ENCODE measurements at regions not wholly inside any gene's neighbourhood (a gene's known extent, or its start where the extent isn't known, plus 50 kb on each side); places are given as distances from the start of the nearest gene placed in this dataset.
"Not testable (repeated sequence)": the region's sequence is repeated elsewhere in the genome, so short reads cannot be mapped to it uniquely, and the experiment has no call there.

DNA sequence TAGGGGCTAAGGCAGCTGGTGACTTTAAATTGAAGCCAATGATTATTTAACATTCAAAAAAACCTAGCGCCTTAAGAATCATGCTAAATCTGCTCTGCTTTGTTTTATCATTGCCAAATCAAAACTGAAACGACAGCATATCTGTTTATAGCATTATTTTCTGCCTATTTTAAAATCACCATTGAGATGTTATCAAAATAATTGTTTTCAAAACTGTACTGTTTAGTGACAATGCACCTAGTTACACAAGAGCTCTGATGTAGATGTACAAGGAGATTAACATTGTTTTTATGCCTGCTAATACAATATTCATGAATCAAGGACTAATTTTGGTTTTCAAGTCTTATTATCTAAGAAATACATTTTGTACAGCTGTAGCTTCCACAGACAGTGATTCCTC, 1521.3 kb downstream of the AMY1C start:
- Histone ChIP-seq H3K9ac (ENCODE audit: insufficient read depth, low read depth, low read length) (no peak overlapping the region), H3K9me3 (ENCODE audit: low read length) (peaks cover 8% of the 10 kb centered on the region), H3K27me3 (ENCODE audit: control insufficient read depth in 1 of 2, insufficient read depth in 2 of 2, low read length in 2 of 2) (no peaks in the 10 kb centered on the region), H3K27ac (ENCODE audit: extremely low read length, insufficient read depth, low read length) (no peak overlapping the region), H3K4me3 (replicated peaks in 1 of 3; ENCODE audit: insufficient read depth in 1 of 3, low read depth in 2 of 3, low read length in 3 of 3) (no peak overlapping the region), H2AFZ (ENCODE audit: low read length) (no peak overlapping the region), H3K4me1 (ENCODE audit: insufficient read depth, low read length) (no peaks in the 10 kb centered on the region), H3K36me3 (replicated peaks in 1 of 2; ENCODE audit: control insufficient read depth in 1 of 2, insufficient read depth in 2 of 2, low read length in 2 of 2) (no peaks in the 10 kb centered on the region), H3K79me2 (ENCODE audit: insufficient read depth, low read length) (no peaks in the 10 kb centered on the region), H3K4me2 (ENCODE audit: low read depth, low read length) (no peak overlapping the region), H4K20me1 (ENCODE audit: insufficient read depth, low read length) (no peaks in the 10 kb centered on the region)
- FAIRE-seq, result no peak
- ATAC-seq, result no peak
- TF ChIP-seq, protein P1, sequence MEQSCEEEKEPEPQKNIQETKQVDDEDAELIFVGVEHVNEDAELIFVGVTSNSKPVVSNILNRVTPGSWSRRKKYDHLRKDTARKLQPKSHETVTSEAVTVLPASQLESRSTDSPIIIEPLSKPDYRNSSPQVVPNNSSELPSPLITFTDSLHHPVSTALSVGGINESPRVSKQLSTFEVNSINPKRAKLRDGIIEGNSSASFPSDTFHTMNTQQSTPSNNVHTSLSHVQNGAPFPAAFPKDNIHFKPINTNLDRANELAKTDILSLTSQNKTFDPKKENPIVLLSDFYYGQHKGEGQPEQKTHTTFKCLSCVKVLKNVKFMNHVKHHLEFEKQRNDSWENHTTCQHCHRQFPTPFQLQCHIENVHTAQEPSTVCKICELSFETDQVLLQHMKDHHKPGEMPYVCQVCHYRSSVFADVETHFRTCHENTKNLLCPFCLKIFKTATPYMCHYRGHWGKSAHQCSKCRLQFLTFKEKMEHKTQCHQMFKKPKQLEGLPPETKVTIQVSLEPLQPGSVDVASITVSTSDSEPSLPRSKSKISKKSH (CRISPR knock-in tag; IDR thresholded peaks at IDR 0.05; ENCODE audit: borderline replicate concordance), result no peak
- TF ChIP-seq GTF2F1 (IDR thresholded peaks at IDR 0.05; ENCODE audit: low read length), result no peak
- POLR2A ChIA-PET, result no interaction called here
- 2% methylated on average over 2 of the region's 2 CpGs for WGBS (ENCODE audit: low lambda C conversion rate)
- intact Hi-C loops (cut with micrococcal nuclease; ENCODE audit: unreplicated experiment), result no loop called here
- CTCF ChIA-PET (ENCODE audit: low intra/inter-chr PET ratio, low total read pairs), result no interaction called here
- DNase-seq (ENCODE audit: low spot score), result no peak
- no TSS peak for BruUV-seq (replicated peaks)
- in situ Hi-C loops (cut with HindIII; ENCODE audit: extremely low pct_ligation_motif_present, low pct_unique_long_range_greater_than_20kb), result no loop called here

DNA sequence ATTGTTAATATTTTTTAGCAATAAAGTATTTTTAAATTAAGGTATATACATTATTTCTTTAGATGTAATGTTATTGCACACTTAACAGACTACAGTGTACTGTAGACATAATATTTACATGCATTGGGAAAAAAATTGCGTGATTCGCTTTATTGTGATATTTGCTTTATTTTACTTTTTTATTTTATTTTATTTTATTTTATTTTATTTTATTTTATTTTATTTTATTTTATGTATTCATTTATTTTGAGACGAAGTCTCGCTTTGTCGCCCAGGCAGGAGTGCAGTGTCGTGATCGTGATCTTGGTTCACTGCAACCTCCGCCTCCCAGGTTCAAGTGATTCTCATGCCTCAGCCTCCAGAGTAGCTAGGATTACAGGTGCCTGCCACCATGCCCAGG, 1522.7 kb downstream of the AMY1C start:
- POLR2A ChIA-PET; CTCF ChIA-PET (ENCODE audit: low intra/inter-chr PET ratio, low total read pairs); in situ Hi-C loops (cut with HindIII; ENCODE audit: extremely low pct_ligation_motif_present, low pct_unique_long_range_greater_than_20kb); intact Hi-C loops (cut with micrococcal nuclease; ENCODE audit: unreplicated experiment); H3K4me1 ChIP-seq (ENCODE audit: insufficient read depth, low read length); H2AFZ ChIP-seq (ENCODE audit: low read length); FAIRE-seq; H3K9ac ChIP-seq (ENCODE audit: insufficient read depth, low read depth, low read length); H3K79me2 ChIP-seq (ENCODE audit: insufficient read depth, low read length); H3K27me3 ChIP-seq (ENCODE audit: control insufficient read depth in 1 of 2, insufficient read depth in 2 of 2, low read length in 2 of 2); ATAC-seq; DNase-seq (ENCODE audit: low spot score); H3K36me3 ChIP-seq (replicated peaks in 1 of 2; ENCODE audit: control insufficient read depth in 1 of 2, insufficient read depth in 2 of 2, low read length in 2 of 2); H4K20me1 ChIP-seq (ENCODE audit: insufficient read depth, low read length); H3K4me3 ChIP-seq (replicated peaks in 1 of 3; ENCODE audit: insufficient read depth in 1 of 3, low read depth in 2 of 3, low read length in 3 of 3); H3K4me2 ChIP-seq (ENCODE audit: low read depth, low read length); BruUV-seq (replicated peaks); H3K27ac ChIP-seq (ENCODE audit: extremely low read length, insufficient read depth, low read length): not testable (repeated sequence)
- WGBS (ENCODE audit: low lambda C conversion rate), result 48% methylated on average over 8 of the region's 8 CpGs
- peaks cover 11% of the 10 kb centered on the region for H3K9me3 ChIP-seq (ENCODE audit: low read length)
